Mesodermal cell (in vitro differentiated cells): ENCODE measurements at regions not wholly inside any gene's neighbourhood (a gene's known extent, or its start where the extent isn't known, plus 50 kb on each side); places are given as distances from the start of the nearest gene placed in this dataset.

Experiments
- H3K27ac ChIP-seq: 2 replicates; pipeline ENCODE4 v1.7.0; 2013; ENCODE audit warnings: mild to moderate bottlenecking, low read depth, low read length, moderate library complexity; ENCODE audit not compliant: severe bottlenecking
- H3K36me3 ChIP-seq: 2 replicates; pipeline ENCODE4 v1.7.1; 2013; ENCODE audit warnings: mild to moderate bottlenecking, low read length, moderate library complexity; ENCODE audit not compliant: control insufficient read depth, insufficient read depth
- H3K4me1 ChIP-seq: one replicate; pipeline ENCODE4 v1.7.1; 2013; ENCODE audit warnings: mild to moderate bottlenecking, low read length; ENCODE audit not compliant: insufficient read depth, control insufficient read depth, poor library complexity, severe bottlenecking
- H3K4me3 ChIP-seq: 2 replicates; pipeline ENCODE4 v1.7.0; 2013; ENCODE audit warnings: low read length, control low read depth, mild to moderate bottlenecking; ENCODE audit not compliant: insufficient read depth, poor library complexity, severe bottlenecking; ENCODE audit errors: extremely low read depth
- H3K9me3 ChIP-seq: 2 replicates; pipeline ENCODE4 v1.7.1; 2013; ENCODE audit warnings: mild to moderate bottlenecking, low read length, moderate library complexity; ENCODE audit not compliant: control insufficient read depth
- WGBS, 2 experiments: methylation state at CpG; one replicate each; pipeline ENCODE4 v1.1.5; 2013; ENCODE audit warnings: missing lambda C conversion rate in 2 of 2; ENCODE audit not compliant: insufficient coverage in 2 of 2; 5-methylcytosine and 5-hydroxymethylcytosine counted together

- H3K36me3 ChIP-seq, result no peaks in the 10 kb centered on the region
Observed at GRCh38 chr3:159263750-159264553, 462.1 kb downstream of the MFSD1 start.

GRCh38 chr3:159265705-159266104 lies 463.9 kb downstream of the MFSD1 start:
- H3K27ac ChIP-seq, result no peak overlapping the region
- no peaks in the 10 kb centered on the region for H3K9me3 ChIP-seq
- H3K4me3 ChIP-seq, result no peak overlapping the region
- WGBS, 2 experiments, result no CpG with 5 or more reads among the region's 2 CpGs
- H3K4me1 ChIP-seq, result peaks cover 5% of the 10 kb centered on the region
- no peaks in the 10 kb centered on the region for H3K36me3 ChIP-seq

More at GRCh38 chr3:159263750-159264553, 462.1 kb downstream of the MFSD1 start:
- Histone ChIP-seq H3K27ac (no peak overlapping the region), H3K9me3 (no peaks in the 10 kb centered on the region), H3K4me3 (no peak overlapping the region), H3K4me1 (peaks cover 5% of the 10 kb centered on the region)
- WGBS, 2 experiments, result 7 to 20% methylated on average over 1 to 2 of the region's 6 CpGs

GRCh38 chr3:159266779-159267178 lies 464.9 kb downstream of the MFSD1 start:
- H3K36me3 ChIP-seq, result no peaks in the 10 kb centered on the region
- peaks cover 5% of the 10 kb centered on the region for H3K4me1 ChIP-seq
- H3K9me3 ChIP-seq, result no peaks in the 10 kb centered on the region
- no peak overlapping the region for H3K4me3 ChIP-seq
- H3K27ac ChIP-seq, result no peak overlapping the region
- WGBS, 2 experiments, result 70 to 92% methylated on average over 2 to 5 of the region's 6 CpGs

- Histone ChIP-seq H3K27ac (no peak overlapping the region), H3K9me3 (no peaks in the 10 kb centered on the region), H3K4me1 (peaks cover 4% of the 10 kb centered on the region), H3K4me3 (no peak overlapping the region), H3K36me3 (no peaks in the 10 kb centered on the region)
- no CpG with 5 or more reads among the region's 2 CpGs for WGBS, 2 experiments
Observed at GRCh38 chr3:159271799-159272512, 470.1 kb downstream of the MFSD1 start.

- 48% methylated on average over 2 of the region's 5 CpGs; no CpG with 5 or more reads in 1 of the 2 experiments for WGBS, 2 experiments
- Histone ChIP-seq H3K4me3 (no peak overlapping the region), H3K9me3 (no peaks in the 10 kb centered on the region), H3K36me3 (no peaks in the 10 kb centered on the region), H3K4me1 (peaks cover 4% of the 10 kb centered on the region), H3K27ac (no peak overlapping the region)
Observed at GRCh38 chr3:159273070-159273469, 471.2 kb downstream of the MFSD1 start.

GRCh38 chr3:159273608-159274007 lies 471.8 kb downstream of the MFSD1 start:
- Histone ChIP-seq H3K4me3 (no peak overlapping the region), H3K27ac (no peak overlapping the region), H3K4me1 (peaks cover 4% of the 10 kb centered on the region), H3K36me3 (no peaks in the 10 kb centered on the region), H3K9me3 (no peaks in the 10 kb centered on the region)
- 7% methylated on average over 2 of the region's 6 CpGs; no CpG with 5 or more reads in 1 of the 2 experiments for WGBS, 2 experiments

GRCh38 chr3:159275741-159276140 lies 473.9 kb downstream of the MFSD1 start:
- H3K27ac ChIP-seq, result no peak overlapping the region
- no peaks in the 10 kb centered on the region for H3K9me3 ChIP-seq
- no CpG with 5 or more reads among the region's 1 CpG for WGBS, 2 experiments
- no peaks in the 10 kb centered on the region for H3K36me3 ChIP-seq
- H3K4me3 ChIP-seq, result no peak overlapping the region
- peaks cover 4% of the 10 kb centered on the region for H3K4me1 ChIP-seq

GRCh38 chr3:159277814-159278213 lies 476.0 kb downstream of the MFSD1 start:
- Histone ChIP-seq H3K27ac (no peak overlapping the region), H3K36me3 (no peaks in the 10 kb centered on the region), H3K4me1 (peaks cover 2% of the 10 kb centered on the region), H3K9me3 (no peaks in the 10 kb centered on the region), H3K4me3 (no peak overlapping the region)
- WGBS, 2 experiments, result 64 to 73% methylated on average over 2 to 5 of the region's 5 CpGs

GRCh38 chr3:159280386-159281191 lies 478.7 kb downstream of the MFSD1 start:
- no peak overlapping the region for H3K27ac ChIP-seq
- no peaks in the 10 kb centered on the region for H3K9me3 ChIP-seq
- no peaks in the 10 kb centered on the region for H3K36me3 ChIP-seq
- no peaks in the 10 kb centered on the region for H3K4me1 ChIP-seq
- H3K4me3 ChIP-seq, result no peak overlapping the region
- 89 to 97% methylated on average over 4 of the region's 10 CpGs for WGBS, 2 experiments

- Histone ChIP-seq H3K4me1 (no peaks in the 10 kb centered on the region), H3K27ac (no peak overlapping the region), H3K9me3 (no peaks in the 10 kb centered on the region), H3K4me3 (no peak overlapping the region), H3K36me3 (no peaks in the 10 kb centered on the region)
- no CpG with 5 or more reads among the region's 1 CpG for WGBS, 2 experiments
Observed at GRCh38 chr3:159293493-159293892, 491.6 kb downstream of the MFSD1 start.
